NCI-H2107 treated with DMSO at 0.1 percent for 48 hours (cell line): ENCODE measurements at regions not wholly inside any gene's neighbourhood (a gene's known extent, or its start where the extent isn't known, plus 50 kb on each side); places are given as distances from the start of the nearest gene placed in this dataset.

Experiments used
- DNase-seq: peaks from one replicate; lab custom pipeline; 2025; ENCODE audit not compliant: unreplicated experiment; lab: John Stamatoyannopoulos, UW

DNA sequence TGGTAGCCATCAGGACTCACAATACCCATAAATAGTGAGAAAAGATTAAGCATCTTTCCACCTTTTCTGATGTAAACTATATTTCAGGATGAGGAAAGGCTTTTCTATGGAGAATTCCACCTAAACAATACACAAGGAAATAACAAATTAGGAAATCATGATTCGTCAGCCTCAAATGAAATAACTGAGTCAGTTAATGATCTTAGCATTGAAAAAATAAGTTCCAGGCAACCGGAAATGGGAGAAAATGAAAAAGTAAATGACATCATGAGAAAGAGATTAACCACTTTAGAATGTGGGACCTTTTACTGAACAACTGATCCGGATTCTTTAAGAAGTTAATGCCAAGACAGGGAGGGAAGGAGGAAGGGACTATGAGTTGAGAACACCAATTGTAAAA lies 742.3 kb downstream of the TNS3 start:
- no peak for DNase-seq

DNA sequence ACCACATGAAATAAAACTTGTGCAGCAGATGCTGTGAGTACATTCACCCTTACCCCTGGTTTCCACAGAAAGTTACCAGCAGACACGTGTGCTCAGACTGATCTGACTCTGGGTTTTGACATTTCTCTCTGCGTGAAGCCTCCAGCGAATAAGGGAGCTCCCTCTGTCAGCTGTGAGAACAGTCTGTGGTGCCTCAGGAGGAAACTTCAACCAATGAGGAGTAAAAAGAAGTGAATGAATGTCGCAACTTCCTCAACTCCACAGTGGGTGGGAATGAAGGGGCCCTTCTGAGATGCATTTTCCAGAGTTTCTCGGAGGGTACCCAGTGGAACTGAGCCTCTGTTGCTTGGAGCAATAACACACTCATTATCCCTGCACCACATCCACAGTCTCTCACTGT lies 743.4 kb downstream of the TNS3 start:
- DNase-seq: no peak

DNA sequence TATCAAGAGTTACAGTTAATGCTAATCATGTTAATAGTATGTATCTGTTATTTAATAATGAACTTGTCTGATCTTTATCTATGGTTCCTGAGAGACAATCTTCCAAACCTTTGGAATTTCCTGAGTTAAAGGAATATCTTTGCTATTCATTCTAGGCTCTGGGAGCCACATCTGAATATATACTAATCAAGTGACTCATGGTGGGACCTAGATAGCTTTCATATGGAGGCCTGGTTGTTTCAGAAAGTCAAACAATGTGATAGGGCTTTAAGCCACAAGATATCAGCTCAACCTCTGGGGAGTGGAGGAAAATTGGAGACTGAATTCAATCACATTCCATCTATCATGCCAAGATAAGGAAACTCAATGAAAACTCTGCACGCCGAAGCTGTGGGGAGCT lies 746.4 kb downstream of the TNS3 start:
- no peak for DNase-seq

DNA sequence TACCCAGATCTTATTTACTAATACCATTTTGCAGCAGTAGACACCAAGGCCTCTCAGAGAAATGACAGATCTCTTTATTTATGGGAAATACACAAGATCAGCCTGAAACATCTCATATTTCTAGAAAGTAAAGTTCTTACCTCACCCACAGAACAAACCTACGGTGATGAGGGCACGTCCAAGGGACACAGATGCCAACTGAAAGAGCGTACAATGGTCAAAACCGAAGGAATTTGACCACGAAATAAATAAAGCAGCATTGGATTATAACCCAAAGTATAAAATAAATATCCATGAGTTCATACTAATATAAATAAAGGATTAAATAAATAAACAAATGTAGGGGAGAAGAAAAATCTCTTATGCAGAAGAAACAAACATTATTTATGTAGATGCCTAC lies 747.0 kb downstream of the TNS3 start:
- no peak for DNase-seq

DNA sequence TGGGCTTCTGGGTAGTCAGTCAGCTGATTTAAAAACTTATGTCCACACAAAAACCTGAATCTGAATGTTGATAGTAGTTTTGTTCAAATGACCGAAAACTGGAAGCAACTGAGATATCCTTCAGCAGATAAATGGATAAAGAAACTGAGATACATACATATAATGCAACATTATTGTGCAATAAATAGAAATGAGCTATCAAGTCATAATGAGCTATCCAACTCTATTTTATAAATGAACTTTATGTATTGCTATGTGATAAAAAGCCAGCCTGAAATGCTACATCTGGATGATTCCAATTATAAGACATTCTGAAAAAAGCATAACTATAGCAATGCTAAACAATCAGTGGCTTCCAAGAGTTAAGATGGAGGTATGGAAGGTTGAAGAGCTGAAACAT lies 748.7 kb downstream of the TNS3 start:
- no peak for DNase-seq

DNA sequence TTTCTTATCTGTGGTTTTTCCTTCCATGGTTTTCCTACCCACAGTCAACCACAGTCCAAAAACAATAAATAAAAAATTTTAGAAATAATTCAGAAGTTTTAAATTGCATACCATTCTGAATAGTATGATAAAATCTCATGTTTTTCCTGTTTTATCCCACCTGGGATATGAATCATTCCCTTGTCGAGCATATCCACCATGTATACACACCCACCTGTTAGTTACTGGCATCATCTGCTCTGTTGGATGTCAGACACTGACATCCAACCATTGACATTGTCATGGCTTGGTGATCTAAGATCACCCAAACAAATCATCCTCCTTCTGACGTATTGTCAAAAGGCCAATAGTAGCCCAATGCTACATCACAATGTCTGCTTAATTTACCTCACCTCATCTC lies 749.8 kb downstream of the TNS3 start:
- DNase-seq: no peak

DNA sequence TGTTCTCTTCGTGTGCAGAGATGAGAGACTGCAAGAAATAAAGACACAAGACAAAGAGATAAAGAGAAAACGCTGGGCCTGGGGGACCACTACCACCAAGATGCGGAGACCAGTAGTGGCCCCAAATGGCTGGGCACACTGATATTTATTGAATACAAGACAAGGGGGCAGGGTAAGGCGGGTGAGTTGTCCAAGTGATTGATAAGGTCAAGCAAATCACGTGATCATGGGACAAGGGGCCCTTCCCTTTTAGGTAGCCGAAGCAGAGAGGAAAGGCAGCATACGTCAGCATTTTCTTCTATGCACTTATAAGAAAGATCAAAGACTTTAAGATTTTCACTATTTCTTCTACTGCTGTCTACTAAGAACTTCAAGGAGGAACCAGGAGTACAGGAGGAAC lies 762.1 kb downstream of the TNS3 start:
- no peak for DNase-seq

DNA sequence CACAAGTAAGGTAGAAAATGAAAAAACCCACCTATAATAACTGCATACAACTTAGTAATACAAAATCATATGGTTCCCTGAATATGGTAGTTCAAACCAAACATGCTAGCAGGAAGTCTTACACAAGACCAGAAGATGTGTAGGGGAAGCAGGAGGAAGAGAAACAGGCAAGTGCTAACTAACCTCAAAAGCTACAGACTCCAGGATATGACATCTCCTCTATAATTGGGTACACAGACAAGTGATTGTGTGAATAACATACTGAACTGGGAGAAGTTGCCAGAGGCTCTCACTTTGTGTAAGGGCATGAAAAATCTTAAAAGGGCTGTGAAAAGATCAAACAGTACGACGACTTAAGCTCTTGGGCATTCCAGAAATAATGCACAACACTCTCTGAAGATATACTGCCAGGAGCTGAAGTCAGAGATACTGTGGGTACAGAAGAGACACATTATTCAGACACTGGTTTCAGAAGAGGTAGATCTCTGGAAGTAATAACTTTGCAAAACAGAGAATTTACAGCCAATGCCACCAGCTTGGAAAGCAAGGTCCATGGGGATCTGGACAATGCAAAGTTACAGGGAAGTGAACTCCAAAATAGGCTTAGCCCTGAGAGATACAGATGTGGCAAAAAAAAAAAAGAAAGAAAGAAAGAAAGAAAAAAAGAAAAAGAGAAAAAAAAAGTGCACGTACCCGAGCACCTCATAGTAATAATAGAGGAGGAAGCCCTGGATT lies 767.2 kb downstream of the TNS3 start:
- DNase-seq: no peak

DNA sequence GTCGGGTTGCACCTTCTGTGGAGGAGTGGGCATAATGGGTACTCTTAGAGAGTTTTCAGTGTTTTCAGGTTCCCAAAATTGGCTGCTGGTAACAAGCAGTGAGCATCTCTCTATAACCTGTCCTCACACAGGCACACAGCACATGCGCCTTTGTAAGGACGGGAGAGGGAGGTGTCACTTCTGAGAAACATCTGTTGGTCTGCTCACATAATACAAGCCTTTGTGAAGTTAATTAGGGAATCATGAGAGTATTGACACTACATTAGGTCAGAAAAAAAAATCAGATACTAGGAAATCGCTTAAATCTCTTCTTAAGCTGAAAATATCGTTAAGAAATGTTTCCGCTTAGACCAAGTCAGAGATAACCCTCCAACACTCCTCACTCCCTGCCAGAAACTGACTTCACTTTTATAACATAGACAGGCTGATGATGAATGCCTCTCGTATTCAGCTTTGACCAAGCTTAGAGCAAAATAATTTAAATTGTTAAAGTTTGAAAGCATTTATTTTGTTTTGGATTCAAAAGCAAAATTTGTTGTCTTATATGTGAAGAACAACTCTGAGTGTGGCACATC lies 769.7 kb downstream of the TNS3 start:
- DNase-seq: no peak

DNA sequence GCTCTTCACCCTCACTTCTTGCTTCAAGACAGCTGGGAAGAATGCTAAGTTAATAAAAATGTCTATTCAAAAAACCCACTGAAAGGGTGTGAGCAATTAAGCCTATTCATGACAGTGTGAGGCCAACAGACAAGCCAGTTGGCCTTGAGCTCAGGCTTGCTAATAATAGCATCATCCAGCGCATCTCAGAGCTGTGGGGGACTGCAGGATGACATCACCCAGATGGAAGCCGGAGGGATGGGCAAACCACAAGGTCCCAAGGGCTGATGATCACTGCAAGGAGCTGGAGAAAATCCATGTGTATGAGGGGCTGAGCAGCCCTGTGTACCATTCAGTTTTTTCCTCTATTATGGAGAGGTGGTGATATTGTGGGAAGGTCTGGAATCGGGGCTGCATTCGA lies 770.4 kb downstream of the TNS3 start:
- DNase-seq: no peak

DNA sequence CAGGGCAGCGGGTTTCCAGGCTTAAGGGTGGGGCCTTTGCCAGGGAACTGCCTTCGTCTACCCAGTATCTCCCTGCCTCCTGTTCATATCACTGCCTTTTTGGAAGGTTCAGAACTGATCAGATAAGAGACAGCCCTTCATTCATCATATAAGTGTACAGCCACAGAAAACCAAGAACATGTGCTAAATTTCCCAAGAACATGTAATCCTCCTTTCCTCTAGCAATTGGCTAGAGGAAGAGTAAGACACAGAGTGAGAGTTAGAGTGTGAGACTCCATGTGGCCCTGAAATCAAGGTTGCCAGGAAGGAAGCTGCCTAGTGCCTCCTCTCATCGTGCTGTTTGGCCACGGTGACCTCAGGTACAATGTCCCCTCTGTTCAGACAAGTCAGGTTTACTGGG lies 770.9 kb downstream of the TNS3 start:
- no peak for DNase-seq

DNA sequence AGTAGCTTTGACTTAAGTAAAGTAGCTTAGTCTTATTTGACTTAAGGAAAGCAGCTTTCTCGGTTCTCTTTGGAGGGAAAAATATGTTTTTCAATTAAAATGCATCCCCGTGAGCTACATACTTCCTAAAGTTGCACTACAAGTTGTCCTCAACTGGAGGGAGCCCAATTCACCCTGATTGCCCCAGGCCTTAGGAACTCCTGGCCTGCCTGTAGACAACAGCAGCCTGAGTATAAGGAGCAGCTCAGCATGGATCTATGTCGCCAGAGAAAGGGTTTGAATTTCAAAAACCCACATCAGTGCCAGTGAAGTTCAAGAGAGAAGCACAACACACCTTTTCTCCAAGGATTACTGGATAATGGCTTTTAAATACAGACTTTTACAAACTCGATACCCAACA lies 772.0 kb downstream of the TNS3 start:
- no peak for DNase-seq

DNA sequence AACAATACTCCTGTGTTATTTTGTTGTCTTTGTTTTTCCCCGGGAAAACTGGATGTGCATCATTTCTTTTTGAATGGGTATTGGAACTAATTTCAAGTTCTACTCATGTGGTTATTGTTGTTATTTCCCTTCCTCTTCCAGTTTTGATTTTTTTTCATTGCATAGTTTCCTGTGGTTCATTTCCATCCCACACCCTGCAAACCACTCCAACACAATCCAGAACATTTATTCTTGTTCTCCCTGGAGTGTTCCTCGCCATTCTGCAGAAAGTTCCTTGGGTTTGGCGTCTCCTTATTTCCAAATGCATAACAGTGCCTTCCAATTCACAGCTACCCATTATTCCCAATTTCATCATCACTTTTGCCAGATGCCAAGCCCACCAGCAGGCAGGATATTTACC lies 775.1 kb downstream of the TNS3 start:
- DNase-seq: no peak

DNA sequence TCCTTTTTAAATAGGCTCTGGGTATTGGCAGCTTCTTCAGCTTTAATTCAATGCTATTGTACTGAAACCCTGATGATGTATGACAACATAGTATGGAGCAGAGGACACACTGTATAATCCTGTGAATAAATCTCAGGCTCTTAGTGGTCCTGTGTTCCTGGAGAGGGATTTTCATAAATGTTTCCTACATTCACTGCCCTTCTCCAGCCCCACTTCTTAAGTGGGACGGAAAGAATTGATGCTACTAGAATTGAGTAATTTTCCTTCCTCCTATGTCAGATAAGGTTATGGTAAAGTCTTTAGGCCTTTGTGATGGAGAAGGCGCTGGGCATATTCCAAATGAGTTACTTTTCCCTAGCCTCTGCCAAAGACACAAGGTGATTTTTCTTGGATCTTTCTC lies 779.4 kb downstream of the TNS3 start:
- no peak for DNase-seq

DNA sequence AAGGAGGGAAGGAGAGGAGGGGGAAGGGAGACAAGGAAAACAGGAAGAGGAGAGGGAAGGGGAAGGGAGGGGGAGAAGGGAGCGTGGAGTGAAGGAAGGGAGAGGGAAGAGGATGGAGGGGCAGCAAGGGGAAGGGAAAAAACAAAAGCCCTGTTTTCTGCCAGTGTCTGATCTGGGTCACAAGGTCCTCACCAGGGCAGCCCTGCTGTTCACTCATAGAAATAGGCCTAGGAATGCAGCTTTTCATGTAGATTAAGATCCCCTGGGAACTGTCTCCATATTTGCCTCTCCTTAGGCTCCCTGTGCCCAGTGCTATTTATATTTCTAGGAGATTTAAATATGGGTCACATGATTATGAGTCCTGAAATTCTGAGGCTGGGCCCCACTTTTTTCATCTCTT lies 790.7 kb downstream of the TNS3 start:
- DNase-seq: no peak

DNA sequence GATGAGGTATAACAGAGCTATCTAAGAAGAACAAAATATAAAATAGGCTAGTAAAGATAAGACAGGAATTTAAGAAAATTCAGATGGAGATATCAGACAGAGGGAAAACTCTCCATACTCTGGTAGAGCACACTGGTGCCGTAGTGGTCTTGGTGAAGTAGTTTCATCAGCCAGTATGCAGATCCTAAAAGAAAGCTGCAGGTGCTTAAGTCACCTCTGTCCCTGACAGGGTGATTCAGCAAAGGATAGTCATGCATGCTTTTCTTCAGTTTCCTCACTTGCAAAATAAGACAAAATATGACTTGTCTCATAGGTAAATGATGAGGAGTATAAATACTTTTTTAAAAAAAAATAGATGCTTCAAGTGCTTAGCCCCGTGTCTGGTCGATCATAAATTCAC lies 794.9 kb downstream of the TNS3 start:
- no peak for DNase-seq

DNA sequence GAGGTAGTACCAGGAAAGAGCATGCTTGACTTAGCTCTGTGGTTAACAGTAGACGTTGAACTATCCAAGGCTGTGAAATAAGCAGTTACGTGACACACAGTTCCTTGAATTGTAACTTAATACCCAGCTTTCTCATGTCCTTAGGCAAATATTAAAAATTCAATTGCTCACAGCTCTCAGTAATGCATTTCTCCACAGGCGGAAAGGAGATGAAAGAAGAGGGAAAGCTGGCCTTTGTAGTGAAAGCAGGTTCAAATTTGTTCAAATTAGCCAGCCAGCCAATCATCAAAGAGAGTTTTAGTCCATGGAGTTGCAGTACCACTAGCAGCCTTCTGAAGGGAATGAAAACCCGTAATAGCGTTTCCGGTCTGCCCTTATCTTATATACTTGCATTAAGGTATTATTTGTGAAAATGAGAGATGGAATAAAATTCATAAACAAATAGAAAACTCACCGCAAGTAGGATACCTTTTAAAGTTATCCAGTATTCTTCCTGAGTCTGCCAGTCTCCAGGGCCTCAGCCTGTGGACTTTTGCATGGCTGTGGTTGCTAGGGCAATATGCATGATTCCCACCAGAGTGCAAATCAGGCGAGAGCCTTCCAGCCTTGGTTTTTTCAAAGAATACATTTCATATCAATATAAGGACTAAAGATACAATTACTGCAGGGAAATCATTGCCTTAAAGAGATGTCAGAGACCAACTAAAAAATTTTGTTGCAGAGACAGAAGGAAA lies 795.5 kb downstream of the TNS3 start:
- DNase-seq: no peak

DNA sequence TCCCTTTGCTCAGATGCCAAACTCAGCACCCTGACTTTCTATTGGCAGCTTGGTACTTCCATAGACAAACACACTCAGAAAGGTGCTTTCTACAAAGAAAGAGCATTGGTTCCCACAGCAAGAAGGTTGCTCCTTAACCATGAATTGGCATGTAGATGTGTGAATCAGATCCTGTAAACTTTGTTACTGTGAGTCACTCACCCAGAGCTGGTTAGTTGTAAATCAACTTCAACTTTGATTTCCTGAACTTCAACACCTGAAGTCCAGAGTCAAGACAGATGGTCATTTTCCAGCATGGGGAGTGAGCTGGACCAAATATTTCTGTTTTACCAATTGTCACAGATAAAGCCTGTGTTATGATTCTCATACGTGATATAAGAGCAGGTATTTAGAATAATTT lies 797.2 kb downstream of the TNS3 start:
- no peak for DNase-seq

DNA sequence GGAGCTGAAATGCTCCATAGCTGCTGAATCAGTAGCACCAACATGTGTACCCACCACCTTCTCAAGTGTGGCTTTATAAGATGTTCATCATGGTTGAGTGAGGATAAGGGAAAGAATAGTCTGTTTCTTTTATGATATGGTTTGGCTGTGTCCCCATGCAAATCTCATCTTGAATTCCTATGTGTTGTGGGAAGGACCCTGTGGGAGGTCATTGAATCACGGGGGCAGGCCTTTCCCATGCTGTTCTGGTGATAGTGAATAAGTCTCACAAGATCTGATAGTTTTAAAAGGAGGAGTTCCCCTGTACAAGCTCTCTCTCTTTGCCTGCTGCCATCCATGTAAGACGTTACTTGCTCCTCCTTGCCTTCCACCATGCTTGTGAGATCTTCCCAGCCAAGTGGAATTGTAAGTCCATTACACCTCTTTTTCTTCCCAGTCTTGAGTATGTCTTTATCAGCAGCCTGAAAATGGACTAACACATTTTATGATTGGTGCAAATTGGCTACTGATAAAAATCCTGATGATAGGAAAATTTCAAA lies 799.9 kb downstream of the TNS3 start:
- DNase-seq: no peak

DNA sequence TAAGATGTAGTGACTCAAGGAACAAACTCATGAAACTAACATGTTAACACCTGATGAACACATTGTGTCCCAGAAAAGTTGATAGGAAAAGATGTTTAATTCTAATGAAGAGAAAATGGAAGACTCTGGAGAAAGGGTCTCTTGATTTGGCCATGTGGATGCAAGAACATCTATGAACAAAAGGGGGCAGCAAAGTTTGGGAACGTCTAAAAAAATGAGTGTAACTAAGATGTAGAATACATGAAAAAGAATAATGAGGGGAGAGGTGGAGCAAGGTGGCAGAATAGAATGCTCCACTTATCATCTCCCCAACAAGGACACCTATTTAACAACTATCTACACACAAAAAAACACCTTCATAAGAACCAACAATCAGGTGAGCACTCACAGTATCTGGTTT lies 805.1 kb downstream of the TNS3 start:
- DNase-seq: no peak

DNA sequence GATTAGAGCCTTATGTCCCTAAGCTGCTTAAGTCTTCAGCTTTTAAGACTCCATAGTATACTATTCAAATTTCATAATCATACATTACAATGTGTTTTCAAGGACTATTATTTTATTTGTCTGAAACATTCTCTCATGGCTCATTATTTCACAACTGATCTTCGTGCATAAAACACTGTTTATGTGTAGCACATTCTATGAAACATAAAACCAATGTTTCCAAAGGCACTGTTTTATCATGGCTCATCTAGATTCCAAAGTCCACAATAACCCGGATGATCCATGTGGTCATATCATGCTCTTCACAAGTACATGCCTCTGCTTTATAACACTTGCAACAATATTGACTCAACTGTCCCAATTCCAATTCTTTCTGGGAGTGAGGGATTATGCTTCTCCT lies 806.1 kb downstream of the TNS3 start:
- no peak for DNase-seq

DNA sequence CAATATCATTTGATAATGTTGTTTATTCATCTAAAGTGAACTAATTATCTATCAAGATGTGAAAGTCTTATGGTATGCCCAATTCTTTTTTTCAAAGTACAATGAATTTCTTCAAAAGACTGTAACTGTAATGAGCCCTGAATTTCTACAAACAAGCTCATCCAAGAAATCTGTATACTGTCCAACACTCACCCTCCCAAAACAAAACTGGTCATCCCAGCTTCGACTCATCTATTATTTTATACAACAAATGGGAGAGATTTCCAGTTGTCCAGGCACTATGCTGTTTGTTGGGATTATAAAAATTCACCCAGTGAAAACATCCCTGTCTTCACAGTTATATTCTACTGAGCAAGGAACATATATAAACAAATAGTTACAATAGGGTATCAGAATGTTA lies 806.9 kb downstream of the TNS3 start:
- DNase-seq: no peak
